NCI-H2029 (cell line): ENCODE measurements at regions not wholly inside any gene's neighbourhood (a gene's known extent, or its start where the extent isn't known, plus 50 kb on each side); places are given as distances from the start of the nearest gene placed in this dataset.

ENCODE experiments used
- DNase-seq: peaks from one replicate; lab custom pipeline; 2025; lab: John Stamatoyannopoulos, UW

DNA sequence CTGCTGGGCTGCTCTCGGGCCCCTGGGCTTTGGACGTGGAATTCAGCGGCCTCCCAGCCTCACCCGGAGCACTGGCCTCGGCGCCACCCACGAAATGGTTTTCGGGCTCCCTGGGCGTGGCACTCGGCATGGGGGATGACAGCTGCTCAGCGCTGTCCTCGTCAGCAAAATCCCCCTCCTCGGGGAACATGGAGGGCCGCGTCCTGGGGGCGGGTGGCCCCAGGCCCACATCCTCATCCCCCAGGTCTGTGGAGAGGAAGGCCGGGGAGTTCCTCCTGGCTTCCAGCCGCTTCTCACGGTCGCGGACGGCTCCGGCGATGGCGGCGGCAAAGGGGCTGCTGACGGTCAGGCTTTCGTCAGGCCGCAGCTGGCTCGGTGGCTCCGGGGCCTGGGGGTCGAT, 88.4 kb downstream of the CTTN start:
- DNase-seq: no peak

GRCh38 chr11:70487160-70487559, 88.8 kb downstream of the CTTN start:
- no peak for DNase-seq

DNA sequence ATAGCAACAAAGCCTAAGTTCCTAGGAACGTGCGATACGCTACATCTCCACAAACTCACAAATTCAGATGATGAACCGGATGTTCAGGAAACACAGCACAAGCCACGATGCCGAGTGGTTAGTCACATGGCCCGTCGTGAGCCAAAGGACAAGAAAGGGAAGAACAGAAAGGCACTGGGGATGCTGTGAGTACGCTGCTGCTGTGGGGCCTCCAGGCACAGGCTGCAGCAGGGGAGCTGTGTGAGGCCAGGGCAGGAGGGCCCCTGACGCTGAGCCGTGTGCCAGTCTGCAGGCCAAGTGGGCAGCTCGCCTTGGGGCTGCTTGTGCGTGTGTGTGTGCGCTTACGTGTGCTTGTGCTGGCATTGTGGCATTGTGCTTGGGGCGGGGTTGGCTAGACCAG, 89.4 kb downstream of the CTTN start:
- no peak for DNase-seq

DNA sequence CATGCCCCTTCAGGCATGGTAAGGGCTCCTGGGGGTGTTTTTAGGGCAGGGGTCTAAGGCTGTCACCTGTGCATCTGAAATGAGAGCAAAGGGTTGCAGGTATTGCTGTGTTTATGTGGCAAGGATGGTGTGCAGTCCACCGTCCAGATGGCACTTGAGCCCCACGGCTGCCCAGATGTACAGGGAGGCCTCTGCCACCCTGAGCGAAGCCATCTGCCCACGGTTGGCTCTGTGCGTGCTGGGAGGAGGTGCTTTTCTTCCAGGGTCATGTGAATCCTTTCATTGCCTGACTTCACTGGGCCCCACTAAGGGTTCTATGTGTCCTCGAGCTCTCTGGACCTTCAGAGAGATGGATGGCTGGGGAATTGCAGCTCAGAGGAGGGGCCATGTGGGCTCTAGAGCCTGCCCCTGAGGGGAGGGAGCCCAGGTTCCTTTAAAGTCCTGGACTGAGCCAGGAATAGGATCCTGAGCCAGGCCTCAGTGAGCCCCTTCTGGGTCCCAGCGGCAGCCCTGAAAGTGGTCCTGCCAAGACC, 89.9 kb downstream of the CTTN start:
- no peak for DNase-seq

GRCh38 chr11:70489276-70489675, 90.9 kb downstream of the CTTN start:
- DNase-seq: no peak

DNA sequence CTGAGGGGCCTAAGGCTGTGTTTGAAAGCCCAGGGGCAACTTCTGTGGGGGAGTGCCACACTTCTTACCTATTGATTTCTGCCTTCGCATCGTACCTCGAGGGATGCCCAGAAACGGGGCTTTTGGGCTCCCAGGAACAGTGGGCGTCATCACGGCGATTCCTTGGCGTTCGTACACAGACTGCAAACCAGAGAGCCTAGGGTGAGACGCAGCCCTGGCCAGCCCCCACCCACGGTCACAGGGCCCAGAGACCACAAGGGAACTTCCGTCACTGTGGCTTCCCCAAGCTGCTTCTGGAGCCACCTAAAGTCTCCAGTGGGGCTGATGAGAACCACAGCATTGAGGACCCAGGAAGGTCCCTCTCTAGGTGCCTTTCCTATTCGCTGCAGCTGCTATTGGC, 91.9 kb downstream of the CTTN start:
- no peak for DNase-seq

GRCh38 chr11:70490723-70491558, 92.6 kb downstream of the CTTN start:
- no peak for DNase-seq

- DNase-seq: no peak
These were observed 93.6 kb downstream of the CTTN start for GRCh38 chr11:70491696-70492472.

DNA sequence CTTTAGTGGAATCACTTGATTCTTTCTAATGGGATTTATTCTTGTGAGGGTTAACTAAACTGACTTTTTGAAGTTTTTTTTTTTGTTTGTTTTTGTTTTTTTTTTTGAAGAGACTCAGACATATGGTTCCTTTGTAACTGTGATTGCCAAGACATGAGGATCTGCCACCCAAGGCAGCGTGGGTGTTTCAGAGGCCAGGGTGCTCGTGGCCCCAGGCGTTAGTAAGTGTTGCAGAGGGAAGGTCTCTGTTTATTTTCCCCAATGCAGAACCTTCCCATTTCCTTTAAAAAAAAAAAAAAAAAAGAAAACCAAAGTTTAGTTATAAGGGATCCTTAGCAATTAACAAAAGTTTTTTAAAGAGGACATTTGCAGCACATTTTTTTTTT, 94.8 kb downstream of the CTTN start:
- no peak for DNase-seq

DNA sequence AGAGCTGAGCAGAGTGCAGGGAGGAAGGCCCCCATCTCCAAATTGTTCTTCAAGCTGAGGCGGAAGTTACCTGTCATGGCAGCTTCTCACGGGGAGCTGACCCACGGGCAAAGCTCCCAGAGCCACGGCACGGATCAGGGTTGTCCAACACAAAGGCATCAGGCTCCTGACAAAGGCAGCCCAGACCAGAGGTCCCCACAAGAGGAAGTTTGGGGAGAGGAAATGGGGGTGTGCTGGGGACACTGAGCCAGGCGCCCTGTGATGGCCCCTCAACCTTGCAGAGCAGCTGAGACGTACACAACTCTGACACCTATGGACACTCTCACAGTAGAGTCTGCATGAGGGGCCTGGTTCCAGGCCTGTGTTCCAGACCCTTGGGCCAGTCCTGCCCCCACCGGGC, 95.6 kb downstream of the CTTN start:
- no peak for DNase-seq

DNA sequence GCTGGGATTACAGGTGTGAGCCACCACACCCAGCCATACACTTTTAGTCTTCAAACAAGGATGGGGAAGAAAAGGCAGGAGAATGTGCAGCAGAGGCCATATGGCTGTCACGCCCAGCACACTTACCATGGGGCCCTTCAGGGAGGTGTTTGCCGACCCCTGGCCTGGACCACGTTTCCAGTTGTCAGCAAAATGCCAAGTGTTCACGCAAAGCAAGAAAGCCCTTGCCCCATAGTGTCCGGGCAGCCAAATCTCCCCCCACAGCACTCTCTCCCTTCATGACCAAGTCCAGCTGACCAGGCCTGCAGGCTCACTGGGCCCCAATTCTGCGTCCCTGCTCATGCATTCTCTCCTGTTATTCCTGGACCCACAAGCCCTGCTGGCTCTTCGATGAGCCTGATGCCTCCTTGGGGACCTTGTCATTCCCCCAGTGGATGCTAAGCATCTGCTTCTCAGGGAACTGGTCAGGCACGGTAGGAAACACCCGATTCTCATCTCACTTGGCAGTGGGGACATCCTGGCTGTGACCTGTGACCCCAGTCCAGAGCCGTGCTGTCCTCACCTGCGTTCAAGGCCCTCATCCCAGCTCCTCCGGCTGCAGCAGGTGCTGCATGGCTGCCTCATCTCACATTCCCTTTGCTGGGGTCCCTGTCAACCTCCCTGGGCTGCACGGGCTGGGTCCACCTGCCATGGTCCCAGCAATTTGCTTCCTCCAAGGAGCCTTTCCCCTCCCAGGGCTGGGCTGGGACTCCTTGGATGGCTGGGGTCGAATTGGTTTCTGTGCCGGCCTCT, 96.4 kb downstream of the CTTN start:
- DNase-seq: no peak

DNA sequence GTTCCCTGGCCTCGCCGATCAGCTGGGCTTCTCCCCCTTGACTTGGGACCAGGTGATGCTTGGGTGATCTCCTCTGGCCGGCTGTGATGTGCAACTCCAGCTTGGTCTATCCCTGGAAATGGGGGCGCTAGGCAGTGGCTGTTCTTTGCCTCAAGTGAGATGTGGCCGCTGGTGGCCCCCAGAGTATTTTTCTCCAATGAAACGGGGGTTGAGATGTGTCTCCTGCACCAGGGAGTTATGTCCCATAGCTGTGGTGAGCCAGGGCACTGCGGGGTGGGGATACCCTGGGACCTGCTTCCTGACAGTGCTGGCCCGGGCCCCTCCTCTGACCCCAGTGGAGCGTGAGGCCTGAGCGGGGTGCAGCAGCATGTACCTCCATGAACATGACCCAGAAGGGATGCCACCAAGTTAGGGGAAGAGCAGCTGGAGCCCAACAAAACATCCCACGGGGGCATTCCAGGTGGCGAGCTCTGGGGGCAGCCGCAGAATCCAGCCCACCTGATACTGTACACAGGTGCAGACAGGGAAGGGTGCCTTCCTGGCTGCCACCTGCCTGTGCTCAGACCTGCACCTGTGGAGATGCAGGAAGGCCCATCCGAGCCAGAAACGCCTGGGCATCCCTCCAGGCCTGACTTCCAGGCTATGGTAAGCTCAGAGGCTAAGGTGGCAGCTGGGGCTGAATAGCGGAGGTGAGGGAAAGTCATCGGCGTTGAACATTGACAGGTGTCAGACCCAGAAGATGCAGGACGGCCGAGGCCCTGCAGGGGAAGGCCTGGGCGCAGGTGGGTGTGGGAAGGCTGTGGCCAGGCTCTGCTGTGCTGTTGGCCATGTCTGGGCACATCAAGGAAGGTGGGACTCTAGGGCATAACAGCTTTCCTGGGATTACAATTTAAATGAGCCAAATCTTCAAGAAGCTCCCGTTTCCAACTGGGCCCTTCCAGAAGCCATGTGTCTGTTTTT, 97.3 kb downstream of the CTTN start:
- DNase-seq: peak; percentile 88

- DNase-seq: no peak
These were observed 98.5 kb downstream of the CTTN start for GRCh38 chr11:70496591-70497535.

DNA sequence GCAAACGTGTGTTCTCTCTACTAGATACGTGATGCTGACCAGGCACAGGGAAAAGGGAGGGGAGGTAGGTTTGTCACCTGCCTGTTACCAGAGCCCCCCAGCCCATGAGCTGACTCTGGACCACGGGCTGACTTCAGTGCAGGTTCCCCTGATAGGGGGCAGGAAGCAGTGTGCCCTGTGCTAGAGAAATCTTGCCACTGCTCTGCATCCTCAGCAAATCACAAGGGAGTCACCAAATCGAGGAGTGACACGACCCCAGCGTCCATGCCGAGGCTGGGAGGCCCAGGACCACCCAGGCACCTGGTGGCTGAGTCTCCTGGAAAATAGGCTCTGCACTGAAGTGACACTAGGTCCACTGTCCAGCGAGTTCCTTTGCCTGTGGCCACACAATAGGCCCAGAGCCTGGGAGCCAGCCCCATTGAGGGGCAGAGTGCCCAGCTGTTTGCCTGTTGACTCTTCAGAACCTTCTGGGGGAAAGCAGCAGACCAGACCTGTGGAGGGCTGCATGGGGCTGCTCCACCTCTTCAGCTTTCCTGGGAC, 99.3 kb downstream of the CTTN start:
- DNase-seq: no peak

DNA sequence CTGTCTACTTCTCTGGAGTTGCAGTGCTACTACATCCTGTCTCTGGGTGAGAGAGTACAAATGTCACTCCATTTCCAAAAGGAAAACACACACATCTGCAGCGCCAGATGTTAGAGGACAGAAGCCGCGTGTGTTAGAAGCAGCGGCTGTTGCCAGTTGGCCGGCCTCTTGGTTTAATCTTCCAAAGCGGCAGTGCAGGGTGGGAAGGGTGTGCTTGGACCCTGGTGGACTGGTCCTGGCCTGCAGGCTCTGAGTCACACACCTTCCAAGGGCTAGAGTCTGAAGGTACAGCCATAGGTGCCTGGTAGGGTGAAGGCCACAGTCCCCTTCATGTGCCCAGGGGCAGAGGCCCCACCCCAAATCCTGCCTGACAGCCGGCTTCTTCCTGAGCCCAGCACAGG, 99.8 kb downstream of the CTTN start:
- DNase-seq: no peak

GRCh38 chr11:70498976-70499801, 100.9 kb downstream of the CTTN start:
- DNase-seq: no peak

- no peak for DNase-seq
These were observed 101.9 kb downstream of the CTTN start for GRCh38 chr11:70500076-70500847.
